NCI-H82 (cell line): ENCODE measurements at regions not wholly inside any gene's neighbourhood (a gene's known extent, or its start where the extent isn't known, plus 50 kb on each side); places are given as distances from the start of the nearest gene placed in this dataset.
"Not testable (repeated sequence)": the region's sequence is repeated elsewhere in the genome, so short reads cannot be mapped to it uniquely, and the experiment has no call there.

ENCODE experiments used
- DNase-seq: peaks from one replicate; lab custom pipeline; 2025; lab: John Stamatoyannopoulos, UW

DNA sequence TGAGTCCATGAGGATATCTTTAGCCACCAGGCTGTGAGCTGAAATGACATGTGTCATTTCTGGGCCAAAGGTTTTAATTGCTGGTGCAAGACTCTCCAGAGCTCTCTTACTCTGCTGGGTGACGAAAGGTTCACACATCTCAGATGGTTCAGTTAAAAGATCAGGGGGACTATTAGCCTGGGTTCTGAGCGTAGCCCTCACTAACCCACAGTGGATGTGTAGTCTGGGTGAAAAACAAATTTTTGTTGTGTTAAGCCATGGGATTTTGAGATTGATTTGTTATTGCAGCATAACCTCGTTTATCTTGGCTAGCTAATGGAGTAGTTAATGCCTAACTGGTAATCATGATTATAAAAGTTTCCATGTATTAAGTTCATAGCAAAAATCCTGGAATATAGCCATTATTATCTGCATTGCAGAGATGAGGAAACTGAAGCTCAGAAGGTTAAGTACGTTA is 251.5 kb downstream of the RMST start:
- DNase-seq, result no peak

DNA sequence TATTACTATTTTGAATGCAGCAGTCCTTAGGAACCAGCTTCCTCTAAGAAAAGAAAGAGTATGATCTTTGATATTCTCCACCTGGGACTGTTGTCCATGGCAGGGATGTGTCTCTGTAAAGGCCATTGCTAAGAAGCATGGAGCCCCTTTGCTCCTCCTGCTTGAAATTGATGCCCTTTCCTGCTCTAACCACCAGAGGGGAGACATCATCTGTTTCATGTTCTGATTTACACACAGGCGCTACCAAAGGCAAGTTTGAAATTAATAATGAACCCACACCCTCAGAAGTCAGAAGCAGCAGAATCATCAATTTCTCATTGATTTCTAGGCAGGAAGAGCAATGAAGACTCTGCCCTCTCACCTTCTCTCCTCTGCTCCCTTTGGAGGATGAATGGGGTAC is 253.8 kb downstream of the RMST start:
- peak; percentile 27 for DNase-seq

DNA sequence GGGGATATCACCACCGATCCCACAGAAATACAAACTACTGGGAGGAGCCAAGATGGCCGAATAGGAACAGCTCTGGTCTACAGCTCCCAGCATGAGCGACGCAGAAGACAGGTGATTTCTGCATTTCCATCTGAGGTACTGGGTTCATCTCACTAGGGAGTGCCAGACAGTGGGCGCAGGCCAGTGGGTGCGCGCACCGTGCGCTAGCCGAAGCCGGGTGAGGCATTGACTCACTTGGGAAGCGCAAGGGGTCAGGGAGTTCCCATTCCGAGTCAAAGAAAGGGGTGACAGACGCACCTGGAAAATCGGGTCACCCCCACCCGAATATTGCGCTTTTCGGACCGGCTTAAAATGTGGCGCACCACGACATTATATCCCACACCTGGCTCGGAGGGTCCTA is 261.2 kb downstream of the RMST start:
- DNase-seq, result not testable (repeated sequence)

DNA sequence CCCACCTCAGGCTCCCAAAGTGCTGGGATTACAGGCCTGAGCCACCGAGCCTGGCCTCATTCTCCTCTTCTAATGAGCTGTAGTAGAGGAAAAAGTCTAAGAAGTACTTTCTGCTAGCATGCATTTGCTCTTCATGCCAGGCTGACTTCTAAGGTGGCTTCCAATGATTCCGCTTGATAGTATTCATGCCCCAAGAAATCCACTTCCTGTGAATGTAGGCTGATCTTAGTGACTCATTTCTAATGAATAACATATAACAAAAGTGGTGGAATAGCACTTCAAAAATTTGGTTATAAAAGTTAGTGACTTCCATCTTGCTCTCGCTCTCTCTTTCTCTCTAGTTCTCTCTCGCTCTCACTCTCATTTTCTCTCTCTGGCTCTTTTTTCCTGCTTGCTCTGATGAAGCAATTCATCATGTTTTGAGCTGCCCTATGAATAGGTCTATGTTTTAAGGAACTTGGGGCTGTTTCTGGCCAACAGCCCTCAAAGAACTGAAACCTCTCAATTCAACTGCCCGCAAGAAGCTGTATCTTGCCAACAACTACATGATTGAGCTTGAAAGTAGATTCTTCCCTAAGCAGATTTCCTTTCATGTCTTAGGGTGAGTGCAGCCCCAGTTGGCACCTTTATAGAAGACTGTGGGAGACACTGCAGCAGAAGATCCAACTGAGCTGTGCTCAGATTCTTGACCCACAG is 282.9 kb downstream of the RMST start:
- DNase-seq, result no peak

DNA sequence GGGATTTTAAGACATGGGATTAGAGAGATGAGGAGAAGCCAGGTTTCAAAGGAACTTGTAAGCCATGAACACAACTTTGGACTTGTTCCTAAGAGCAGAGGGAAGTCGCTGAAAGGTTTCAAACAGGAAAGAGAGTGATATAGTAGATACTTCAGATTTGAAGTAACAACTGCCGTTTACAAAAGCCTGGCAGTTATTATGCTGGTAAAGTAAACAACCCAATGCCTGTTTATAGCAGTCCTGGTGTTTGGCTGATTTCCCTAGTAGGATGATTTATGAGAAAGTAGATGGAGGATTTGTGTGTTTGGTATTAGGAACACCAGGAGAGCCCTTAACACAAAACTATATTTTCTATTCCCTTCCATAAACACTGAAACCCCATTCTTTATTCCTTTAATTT is 285.7 kb downstream of the RMST start:
- DNase-seq, result no peak

DNA sequence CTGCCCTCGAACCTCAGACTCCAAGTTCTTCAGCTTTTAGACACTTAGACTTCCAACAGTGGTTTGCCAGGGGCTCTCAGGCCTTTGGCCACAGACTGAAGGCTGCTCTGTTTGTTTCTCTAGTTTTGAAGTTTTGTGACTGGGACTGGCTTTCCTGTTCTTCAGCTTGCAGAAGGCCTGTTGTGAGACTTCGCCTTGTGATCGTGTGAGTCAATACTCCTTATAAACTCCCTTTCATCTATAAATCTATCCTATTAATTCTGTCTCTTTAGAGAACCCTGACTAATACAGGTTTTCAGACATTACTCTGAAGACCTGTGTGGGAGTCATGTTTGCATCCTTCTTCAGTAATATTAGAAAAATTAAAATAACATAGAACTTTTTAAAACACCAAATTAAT is 289.1 kb downstream of the RMST start:
- no peak for DNase-seq

DNA sequence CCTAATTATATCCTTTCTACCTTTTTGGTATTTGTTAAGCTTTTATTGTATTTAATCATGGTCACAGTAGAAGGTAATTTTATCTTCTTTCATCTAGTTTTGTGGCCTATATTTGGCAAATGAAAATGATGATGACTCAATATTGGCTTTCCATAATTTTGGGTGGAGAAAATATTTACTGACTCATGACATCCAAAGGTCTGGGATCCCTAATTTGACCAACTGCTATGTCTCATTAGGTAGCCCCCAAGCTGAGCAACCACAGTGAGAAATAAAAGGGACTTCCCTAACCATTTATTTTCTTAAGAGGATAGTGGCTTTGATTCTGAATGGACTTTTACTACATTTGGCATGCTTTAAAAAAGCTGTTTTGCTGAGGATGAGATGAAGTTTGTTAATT is 289.5 kb downstream of the RMST start:
- no peak for DNase-seq

DNA sequence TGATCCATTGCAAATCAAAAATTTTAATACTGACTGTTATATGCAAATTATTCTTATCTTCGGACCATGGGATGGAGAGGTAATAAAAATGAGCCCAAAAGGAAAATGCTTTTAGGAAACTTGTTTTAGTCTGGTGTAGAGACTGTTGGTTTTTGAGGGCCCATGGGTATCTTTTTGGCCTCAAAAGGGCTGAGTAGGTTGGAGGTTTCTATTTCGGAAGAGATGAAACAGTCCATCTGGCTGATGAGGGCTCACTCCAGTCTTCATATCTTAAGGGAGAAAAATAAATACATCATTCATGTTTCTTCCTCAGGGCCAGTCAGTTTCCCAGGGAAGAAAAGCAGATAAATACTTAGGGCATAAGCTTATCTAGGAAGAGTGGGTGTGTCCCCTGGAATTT is 290.7 kb downstream of the RMST start:
- DNase-seq, result no peak

DNA sequence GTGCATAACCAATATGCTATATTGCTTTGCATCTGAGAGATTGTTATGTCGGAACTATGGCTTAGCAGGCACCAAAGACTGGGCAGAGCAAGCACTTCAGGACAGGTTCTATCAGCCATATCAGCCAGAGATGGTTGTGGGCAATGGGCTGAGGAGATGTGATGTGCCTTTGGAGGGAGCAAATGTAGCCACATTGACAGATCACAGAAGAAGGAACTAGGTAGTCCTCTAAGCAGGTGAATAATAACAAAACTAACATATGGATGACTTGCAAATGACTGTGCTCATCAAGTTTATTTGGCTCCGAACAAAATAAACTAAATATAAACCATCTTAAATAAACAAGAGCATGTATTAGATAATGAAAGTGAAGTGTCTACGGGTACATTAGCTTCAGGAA is 291.7 kb downstream of the RMST start:
- no peak for DNase-seq

DNA sequence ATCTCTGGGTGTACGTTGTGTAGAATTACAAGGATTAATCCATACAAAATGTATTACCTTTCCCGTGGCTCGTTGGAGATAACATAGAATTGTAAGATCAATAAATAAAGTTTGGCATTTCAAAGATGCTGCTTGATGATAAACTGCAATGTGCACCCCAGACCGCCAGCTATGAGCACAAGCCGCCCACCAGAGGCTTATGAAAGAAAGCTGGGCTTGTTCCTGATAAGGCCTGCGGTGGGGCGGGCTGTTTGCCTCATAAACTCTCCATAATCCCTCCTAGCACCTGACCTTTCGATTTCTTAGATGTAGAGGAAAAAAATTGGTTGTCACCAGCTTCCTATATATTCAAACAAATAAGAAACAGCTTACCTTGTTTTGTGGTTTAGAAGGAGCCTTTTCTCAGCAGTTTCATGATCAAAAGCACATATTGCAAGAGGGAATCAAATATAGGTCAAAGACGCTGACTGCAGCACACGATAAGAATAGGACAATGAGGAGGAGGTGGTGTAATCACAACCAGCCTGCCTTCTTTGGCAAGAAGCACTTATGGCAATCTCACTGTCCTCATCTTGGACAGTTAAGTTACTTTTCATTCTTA is 293.6 kb downstream of the RMST start:
- no peak for DNase-seq

DNA sequence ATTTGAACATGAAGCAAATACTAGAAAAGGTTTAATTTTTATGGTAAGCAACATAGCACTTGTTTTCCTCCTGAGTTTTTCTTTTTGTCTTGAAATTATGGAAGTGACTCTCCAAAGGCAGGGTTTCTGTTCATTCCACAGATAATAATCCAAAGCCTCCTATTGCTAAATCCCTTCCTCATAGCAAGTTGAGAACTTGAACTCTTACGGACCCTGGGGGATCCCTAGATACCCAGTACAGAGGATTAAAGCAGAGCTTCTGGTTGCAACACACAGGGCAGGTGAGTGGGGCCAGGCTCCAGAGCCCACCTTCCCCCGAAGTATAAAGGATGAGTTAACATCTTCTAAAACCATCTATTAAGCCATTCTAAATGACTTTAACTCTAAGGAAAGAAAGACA is 294.1 kb downstream of the RMST start:
- no peak for DNase-seq

DNA sequence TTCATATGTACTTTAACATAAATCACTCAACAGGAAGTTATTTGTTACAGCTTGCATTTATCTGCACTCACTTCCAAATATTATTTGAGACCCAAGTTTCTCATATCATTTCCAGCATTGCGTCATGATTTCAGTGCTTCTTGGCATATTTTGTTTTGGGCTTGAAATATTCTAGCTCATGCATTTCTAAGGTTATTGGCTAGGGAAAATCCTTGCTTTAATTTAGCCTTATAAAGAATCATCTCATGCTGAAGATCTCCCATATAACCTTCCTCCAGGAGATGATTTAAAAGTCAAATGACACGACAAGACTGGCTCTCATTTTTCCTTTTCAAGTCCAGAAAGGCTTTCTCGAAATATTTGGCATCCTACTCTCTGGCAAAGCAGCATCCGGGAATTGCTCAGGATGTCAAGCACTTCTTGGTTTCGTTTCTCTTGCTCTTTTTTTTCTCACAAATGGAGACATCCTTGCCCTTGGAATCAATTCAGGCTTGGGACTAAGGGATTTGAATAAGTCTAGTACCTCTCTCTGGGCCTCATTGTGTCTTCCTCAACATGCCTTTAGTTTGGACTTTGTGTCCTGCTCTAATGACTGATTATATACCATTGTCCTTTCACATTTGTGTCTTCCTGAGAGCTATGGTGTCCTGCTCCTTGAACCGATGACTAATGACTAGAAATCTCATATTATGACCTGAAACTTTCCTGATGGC is 295.0 kb downstream of the RMST start:
- DNase-seq, result no peak

DNA sequence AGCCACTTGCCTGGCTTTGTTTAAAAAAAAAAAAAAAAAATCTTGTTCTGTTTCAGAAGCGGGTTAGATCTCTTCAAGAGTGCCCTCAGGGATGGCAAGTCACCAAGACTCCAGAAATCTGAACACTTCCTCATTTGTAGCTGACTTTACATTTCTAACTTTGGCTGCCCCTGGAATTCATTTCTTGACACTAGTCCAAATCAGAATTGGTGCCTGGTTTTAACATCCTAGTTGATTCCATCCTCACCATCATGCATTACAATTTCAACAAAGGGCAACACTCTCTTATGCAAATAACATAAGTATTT is 295.5 kb downstream of the RMST start:
- DNase-seq, result no peak

DNA sequence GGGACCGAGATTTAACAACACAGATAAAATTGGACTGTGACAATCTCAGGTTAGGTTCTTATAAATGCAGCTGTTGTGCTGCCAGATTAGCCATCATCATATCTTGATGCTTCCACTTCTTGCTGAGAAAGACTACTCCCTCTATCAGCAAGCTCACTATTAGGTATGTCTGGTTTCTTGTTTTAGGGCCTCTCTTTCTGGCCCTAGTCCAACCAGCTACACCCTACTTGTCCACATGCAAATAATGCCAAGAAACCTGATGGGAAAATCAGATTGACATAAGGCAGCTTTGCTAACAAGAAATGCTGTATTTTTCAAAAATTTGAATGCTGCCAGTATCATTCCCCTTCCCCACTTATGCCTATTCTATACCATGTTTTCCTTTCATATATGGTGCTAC is 296.0 kb downstream of the RMST start:
- DNase-seq, result no peak

DNA sequence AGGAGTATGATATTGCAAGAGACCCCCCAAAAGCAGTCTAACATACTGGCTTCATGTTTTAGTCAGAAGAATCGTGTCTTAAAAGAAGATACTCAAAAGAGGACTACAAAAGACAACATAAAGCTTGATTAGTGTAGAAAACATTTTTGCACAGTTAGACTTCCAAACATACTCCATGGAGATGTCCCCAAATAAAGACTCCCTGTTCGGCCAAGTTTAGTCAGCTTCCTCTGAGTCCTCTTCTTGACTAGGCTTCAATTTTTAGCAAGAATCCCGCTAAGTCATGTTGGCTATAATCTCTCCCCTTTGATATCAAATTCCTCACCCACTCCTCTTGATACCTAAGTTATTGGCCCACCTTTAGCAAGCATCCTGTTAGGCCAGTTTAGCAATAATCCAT is 298.0 kb downstream of the RMST start:
- no peak for DNase-seq

DNA sequence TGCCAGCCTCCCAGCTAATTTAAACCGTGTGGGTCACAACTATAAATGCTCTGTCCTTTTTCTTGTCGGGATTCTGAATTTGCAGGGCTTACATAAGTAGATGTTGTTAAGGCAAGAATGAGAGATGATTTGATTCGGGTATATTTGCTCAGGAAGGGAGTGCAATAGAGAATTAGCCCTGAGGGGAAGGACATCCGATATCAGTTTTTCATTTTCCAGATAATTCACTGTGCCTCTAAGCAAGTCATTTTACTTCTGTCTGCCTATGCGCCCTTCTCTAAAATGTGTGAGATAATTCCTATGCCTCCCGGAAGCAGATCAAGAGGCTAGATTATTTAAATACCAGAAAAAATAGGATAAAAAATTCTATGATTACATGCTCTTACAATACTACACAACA is 300.5 kb downstream of the RMST start:
- DNase-seq, result no peak

DNA sequence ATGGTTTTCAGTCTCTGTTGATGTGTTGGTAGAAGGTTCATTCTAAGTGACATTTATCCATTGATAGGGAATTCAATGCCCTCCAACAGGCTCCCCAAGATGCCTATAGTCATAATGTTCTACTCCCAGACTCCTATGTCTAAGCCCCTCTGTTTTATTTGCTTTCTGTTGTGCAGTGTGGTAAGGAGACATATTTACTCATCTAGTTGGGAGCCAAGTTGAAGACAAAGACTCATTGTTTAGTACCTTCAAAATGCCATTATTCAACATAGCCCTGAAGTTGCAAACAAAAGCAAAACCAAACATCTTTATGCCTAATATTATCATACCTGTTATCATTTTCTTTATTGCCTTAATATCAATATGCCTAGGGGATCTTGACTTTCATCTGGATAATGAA is 302.1 kb downstream of the RMST start:
- no peak for DNase-seq

DNA sequence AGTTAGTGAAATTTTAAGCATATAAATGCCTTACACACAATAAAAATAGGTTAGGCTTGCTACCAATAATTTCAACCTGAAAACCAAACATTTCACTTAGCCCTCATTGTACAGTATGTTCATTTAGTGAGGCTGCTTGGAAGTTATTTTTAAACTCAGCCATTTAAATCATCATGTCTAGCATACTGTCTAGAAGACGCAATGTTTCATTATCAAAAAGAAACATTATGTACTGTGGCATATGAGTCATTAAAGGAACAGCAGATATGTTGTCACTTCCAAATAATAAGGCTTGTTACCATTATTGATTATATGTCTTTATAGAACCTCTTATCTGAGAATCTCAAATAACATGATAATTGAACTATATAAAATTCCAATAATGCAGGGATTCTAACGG is 304.7 kb downstream of the RMST start:
- DNase-seq, result no peak

DNA sequence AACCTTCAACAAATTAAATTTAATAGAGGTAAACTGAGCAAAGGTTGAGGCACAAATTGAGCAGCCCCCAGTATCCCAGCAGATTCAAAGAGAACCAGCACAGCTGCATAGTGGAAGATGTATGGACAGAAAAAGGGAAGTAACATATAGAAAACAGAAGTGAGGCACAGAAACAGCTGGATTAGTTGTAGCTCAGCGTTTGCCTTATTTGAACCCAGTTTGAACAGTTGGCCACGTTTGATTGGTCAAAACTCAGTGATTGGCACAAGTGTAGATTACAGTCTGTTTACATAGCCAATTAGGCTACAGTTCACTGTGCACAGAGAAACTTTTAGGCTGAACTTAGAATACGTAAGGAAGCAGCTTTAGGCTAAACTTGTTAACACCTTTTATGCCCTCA is 315.5 kb downstream of the RMST start:
- no peak for DNase-seq

DNA sequence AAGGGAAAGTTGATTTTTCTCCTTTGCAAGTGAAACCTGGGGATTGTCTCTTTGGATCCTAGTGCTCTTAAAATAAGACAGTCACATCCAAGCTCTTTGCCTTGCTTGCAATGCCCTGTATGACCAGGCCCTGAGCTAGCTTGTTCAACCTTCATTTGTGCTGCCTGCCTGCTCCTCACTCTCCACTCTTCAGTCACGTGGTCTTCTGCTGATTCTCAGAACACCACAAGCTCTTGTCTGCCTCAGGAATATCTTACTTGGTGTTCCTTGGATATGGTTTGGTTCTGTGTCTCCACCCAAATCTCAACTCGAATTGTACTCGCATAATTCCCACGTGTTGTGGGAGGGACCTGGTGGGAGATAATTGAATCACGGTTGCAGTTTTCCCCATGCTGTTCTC is 318.7 kb downstream of the RMST start:
- peak; percentile 1 for DNase-seq

DNA sequence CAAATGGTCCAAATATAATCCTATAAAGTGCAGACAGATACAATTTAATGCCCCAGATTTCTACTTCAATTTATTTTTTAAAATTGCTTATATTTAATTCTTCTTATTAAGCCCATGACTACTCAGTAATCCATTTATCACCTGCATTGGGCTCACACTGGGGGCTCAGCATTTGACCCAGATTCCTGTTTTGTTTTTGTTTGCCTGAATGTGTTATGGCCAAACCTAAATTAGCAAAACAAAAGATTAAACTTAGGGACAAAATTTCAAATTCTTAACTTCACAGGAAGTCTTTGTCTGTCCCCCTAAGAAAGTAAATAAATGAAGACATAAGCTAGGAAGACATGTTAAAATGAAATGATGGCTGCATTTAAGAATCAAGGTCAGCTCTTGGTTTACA is 322.3 kb downstream of the RMST start:
- DNase-seq, result no peak

DNA sequence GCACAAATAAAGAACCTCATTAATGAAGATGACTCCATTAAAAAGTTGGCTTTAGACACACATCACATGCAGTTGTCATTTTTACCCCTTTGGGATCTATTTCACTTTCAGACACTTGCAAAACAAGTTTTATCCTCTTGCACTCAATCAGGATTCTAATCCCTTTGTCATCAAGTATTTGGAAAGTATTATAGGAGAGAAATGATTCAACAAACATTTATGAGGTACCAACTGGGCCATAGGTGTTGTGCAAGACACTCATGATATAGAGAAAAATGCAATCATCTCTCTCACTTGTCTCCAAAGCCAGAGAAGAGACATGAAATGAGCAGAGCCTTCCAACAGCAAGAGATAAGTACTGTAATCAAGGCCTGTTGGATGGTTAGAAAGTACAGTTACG is 327.7 kb downstream of the RMST start:
- DNase-seq, result no peak

DNA sequence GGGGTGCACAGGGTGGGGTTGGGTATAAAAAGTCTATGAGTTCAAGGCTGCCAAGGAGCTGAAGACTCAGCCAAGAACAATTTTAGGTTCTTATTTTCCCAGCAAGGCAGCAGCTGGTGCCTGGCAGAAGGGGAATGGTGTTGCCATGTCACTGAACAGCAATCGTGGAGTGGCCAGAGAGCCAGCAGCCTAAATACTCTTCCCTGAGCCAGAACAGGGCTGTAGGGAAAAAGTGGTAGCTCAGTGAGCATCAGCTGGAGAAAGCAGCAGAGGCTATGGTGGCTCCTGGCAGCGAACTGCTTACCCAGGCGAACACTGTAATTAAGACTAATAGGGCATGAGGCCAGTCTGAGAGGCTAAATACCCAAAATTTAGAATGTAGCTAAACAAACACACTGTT is 334.9 kb downstream of the RMST start:
- no peak for DNase-seq

DNA sequence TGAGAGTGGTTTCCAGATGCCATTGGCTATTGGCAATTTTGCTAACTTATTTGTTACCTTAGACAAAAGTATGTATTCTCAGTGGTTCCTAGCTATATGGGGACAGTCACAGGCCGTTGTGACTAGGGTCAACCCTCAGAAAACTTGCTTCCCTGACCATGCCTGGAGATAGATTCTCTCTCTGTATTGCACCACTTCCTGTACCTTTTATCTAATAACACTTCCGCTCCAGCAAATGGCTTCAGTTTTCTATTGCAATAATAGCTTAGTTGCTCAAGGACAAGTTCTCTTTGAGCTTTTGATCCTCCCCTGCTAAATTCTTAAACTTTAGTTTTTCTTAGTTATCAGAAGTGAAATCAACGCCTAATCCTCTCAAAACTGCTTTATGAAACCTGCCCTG is 338.0 kb downstream of the RMST start:
- no peak for DNase-seq
